HEK293 (cell line): ENCODE measurements at regions not wholly inside any gene's neighbourhood (a gene's known extent, or its start where the extent isn't known, plus 50 kb on each side); places are given as distances from the start of the nearest gene placed in this dataset.

Source experiments
- CTCF ChIA-PET: fragments of 350-600 bp; formaldehyde crosslinking; extraction: SDS; loops from one replicate; lab custom pipeline; 2021; ENCODE audit warnings: antibody characterized with exemption; lab: Yijun Ruan, JAX
- POLR2A ChIA-PET: fragments of 300-600 bp; formaldehyde crosslinking; extraction: SDS; loops from one replicate; lab custom pipeline; 2020; ENCODE audit warnings: antibody characterized with exemption, inconsistent platforms; lab: Yijun Ruan, JAX
- H3K27ac ChIP-seq: fragments of 200-500 bp; sonication (Bioruptor generic); 2 replicates; pipeline ENCODE4 v1.5.1; 2014; ENCODE audit warnings: low read depth, low read length, control low read depth, inconsistent platforms; ENCODE audit errors: extremely low read depth
- H3K36me3 ChIP-seq, 2 experiments: fragments of 200-500 bp in 1 of 2; sonication (Bioruptor generic) in 1 of 2; 1 replicate in 1 of 2; 2 replicates in 1 of 2; pipeline ENCODE4 v1.5.1; 2014 to 2017; ENCODE audit warnings: inconsistent platforms in 2 of 2, low read length in 2 of 2; ENCODE audit not compliant: control insufficient read depth in 2 of 2, insufficient read depth in 1 of 2
- H3K4me1 ChIP-seq: fragments of 200-500 bp; sonication (Bioruptor generic); 2 replicates; pipeline ENCODE4 v1.5.1; 2014; ENCODE audit warnings: mild to moderate bottlenecking, low read length, inconsistent platforms; ENCODE audit not compliant: control insufficient read depth, insufficient read depth
- H3K4me3 ChIP-seq: 2 replicates; pipeline ENCODE4 v1.5.1; 2011; ENCODE audit warnings: low read depth, mild to moderate bottlenecking, control low read depth, low read length, moderate library complexity
- H3K9me3 ChIP-seq: fragments of 200-500 bp; sonication (Bioruptor generic); 2 replicates; pipeline ENCODE4 v1.5.1; 2014; ENCODE audit warnings: low read depth, low read length, inconsistent platforms; ENCODE audit not compliant: control insufficient read depth, insufficient read depth
- PRDM6 ChIP-seq: fragments of 450-650 bp; formaldehyde crosslinking; IDR thresholded peaks from 2 replicates; pipeline ENCODE4 v1.5.1; 2017; ENCODE audit warnings: missing biosample characterization, missing genetic modification characterization
- SCRT1 ChIP-seq: fragments of 450-650 bp; formaldehyde crosslinking; IDR thresholded peaks from 2 replicates; pipeline ENCODE4 v1.5.1; 2016; ENCODE audit warnings: missing biosample characterization, missing genetic modification characterization, borderline replicate concordance
- SCRT2 ChIP-seq: fragments of 450-650 bp; formaldehyde crosslinking; IDR thresholded peaks from 2 replicates; pipeline ENCODE4 v1.5.1; 2016; ENCODE audit warnings: missing biosample characterization, missing genetic modification characterization
- ZBTB17 ChIP-seq: fragments of 450-650 bp; formaldehyde crosslinking; IDR thresholded peaks from 2 replicates; pipeline ENCODE4 v1.5.1; 2016; ENCODE audit warnings: missing biosample characterization, missing genetic modification characterization
- ZEB2 ChIP-seq: fragments of 450-650 bp; formaldehyde crosslinking; IDR thresholded peaks from 2 replicates; pipeline ENCODE4 v1.5.1; 2016; ENCODE audit warnings: missing biosample characterization, missing genetic modification characterization
- ZNF175 ChIP-seq: fragments of 450-650 bp; formaldehyde crosslinking; IDR thresholded peaks from 2 replicates; pipeline ENCODE4 v1.5.1; 2016; ENCODE audit warnings: missing biosample characterization, missing genetic modification characterization
- ZNF184 ChIP-seq: fragments of 450-650 bp; IDR thresholded peaks from 2 replicates; pipeline ENCODE4 v1.5.1; 2018; ENCODE audit warnings: missing biosample characterization, mild to moderate bottlenecking, missing genetic modification characterization
- ZNF239 ChIP-seq: fragments of 450-650 bp; formaldehyde crosslinking; IDR thresholded peaks from 2 replicates; pipeline ENCODE4 v1.5.1; 2016; ENCODE audit warnings: missing biosample characterization, missing genetic modification characterization
- ZNF280D ChIP-seq: fragments of 450-650 bp; formaldehyde crosslinking; IDR thresholded peaks from 2 replicates; pipeline ENCODE4 v1.5.1; 2016; ENCODE audit warnings: missing biosample characterization, missing genetic modification characterization
- ZNF48 ChIP-seq: fragments of 450-650 bp; formaldehyde crosslinking; IDR thresholded peaks from 2 replicates; pipeline ENCODE4 v1.5.1; 2016; ENCODE audit warnings: missing biosample characterization, missing genetic modification characterization
- ZNF521 ChIP-seq: fragments of 450-650 bp; formaldehyde crosslinking; IDR thresholded peaks from 2 replicates; pipeline ENCODE4 v1.5.1; 2017; ENCODE audit warnings: missing biosample characterization, mild to moderate bottlenecking, missing genetic modification characterization
- ZNF530 ChIP-seq: fragments of 450-650 bp; formaldehyde crosslinking; IDR thresholded peaks from 2 replicates; pipeline ENCODE4 v1.5.1; 2016; ENCODE audit warnings: low read depth, missing biosample characterization, missing genetic modification characterization
- ZNF544 ChIP-seq: fragments of 450-650 bp; formaldehyde crosslinking; IDR thresholded peaks from 2 replicates; pipeline ENCODE4 v1.5.0; 2017; ENCODE audit warnings: missing biosample characterization, missing genetic modification characterization
- ZNF549 ChIP-seq: fragments of 450-650 bp; IDR thresholded peaks from 2 replicates; pipeline ENCODE4 v1.5.1; 2018; ENCODE audit warnings: missing biosample characterization, missing genetic modification characterization, mild to moderate bottlenecking, inconsistent platforms, moderate library complexity
- ZNF555 ChIP-seq: fragments of 450-650 bp; formaldehyde crosslinking; conservative IDR thresholded peaks from 2 replicates; pipeline ENCODE4 v1.5.1; 2017; ENCODE audit warnings: missing biosample characterization, mild to moderate bottlenecking, missing genetic modification characterization, inconsistent platforms
- ZNF747 ChIP-seq: fragments of 450-650 bp; formaldehyde crosslinking; IDR thresholded peaks from 2 replicates; pipeline ENCODE4 v1.5.1; 2016; ENCODE audit warnings: missing biosample characterization, missing genetic modification characterization
- TF ChIP-seq, protein P1 (sequence below): fragments of 450-650 bp; formaldehyde crosslinking; IDR thresholded peaks from 2 replicates; pipeline ENCODE4 v1.5.1; 2017; ENCODE audit warnings: missing biosample characterization, missing genetic modification characterization
- TF ChIP-seq, protein P2 (sequence below): fragments of 450-650 bp; formaldehyde crosslinking; IDR thresholded peaks from 2 replicates; pipeline ENCODE4 v1.5.1; 2016; ENCODE audit warnings: missing biosample characterization, missing genetic modification characterization

DNA sequence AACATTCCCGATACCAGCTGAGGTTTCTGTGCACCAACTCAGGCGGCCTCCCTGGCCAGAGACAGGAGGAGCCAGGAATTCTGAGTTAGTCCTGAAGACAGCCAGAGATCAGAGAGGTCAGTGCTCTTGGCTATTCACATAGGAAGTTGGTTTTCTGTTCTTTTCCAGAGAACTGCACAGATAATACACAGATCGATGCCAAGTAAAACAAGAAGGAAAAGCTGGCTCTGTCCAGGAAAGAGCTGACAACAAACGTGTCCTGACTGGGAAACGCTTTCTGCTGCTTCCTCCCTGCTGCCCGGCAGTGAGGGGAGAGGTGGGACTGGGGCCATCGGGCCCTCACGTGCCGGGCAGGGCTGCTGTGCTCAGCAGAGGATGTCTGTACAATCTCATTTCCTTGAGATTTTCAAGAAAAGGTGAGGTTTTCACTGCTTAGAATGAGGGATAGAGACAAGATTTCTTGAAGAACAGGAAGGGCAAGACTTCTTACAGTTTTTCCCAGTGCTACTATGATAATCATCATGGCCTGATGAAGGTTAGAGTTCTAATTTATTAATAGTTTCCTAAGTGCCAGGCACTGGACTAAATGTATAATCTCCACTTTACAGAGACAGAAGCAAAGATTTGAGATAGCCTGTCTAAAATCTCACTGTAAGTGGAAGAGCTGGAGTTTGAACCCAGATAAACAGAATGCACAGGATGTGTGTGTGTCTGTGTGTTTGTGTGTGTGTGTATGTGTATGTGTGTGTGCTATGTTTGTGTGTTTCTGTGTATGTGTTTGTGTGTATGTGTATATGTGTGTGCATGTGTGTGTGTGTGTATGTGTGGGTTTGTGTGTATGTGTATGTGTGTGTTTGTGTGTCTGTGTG, 211.0 kb upstream of the RAB4A start:
- Histone ChIP-seq H3K4me1 (peaks cover 10% of the 10 kb centered on the region), H3K9me3 (no peaks in the 10 kb centered on the region), H3K27ac (no peak overlapping the region), H3K4me3 (no peak overlapping the region), H3K36me3 (no peaks in the 10 kb centered on the region)
- ChIA-PET CTCF (no interaction called here), POLR2A (no interaction called here)
- TF ChIP-seq ZNF175 (tag by site-specific recombination), result no peak
- TF ChIP-seq, protein P1, sequence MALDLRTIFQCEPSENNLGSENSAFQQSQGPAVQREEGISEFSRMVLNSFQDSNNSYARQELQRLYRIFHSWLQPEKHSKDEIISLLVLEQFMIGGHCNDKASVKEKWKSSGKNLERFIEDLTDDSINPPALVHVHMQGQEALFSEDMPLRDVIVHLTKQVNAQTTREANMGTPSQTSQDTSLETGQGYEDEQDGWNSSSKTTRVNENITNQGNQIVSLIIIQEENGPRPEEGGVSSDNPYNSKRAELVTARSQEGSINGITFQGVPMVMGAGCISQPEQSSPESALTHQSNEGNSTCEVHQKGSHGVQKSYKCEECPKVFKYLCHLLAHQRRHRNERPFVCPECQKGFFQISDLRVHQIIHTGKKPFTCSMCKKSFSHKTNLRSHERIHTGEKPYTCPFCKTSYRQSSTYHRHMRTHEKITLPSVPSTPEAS (tag by site-specific recombination), result peak; percentile 99
- TF ChIP-seq ZNF544 (tag by site-specific recombination), result peak; percentile 68; the same call in 1 of the 2 replicates

- TF ChIP-seq ZNF530 (tag by site-specific recombination) (no peak), ZNF549 (tag by site-specific recombination) (no peak), ZNF747 (tag by site-specific recombination) (no peak), PRDM6 (no peak), ZNF239 (tag by site-specific recombination) (no peak)
- TF ChIP-seq, all 188 proteins: peak for 0
- peaks cover 10% of the 10 kb centered on the region for H3K4me1 ChIP-seq
- H3K27ac ChIP-seq, result no peak overlapping the region
- H3K9me3 ChIP-seq, result no peaks in the 10 kb centered on the region
- no peaks in the 10 kb centered on the region for H3K36me3 ChIP-seq
- POLR2A ChIA-PET, result no interaction called here
- CTCF ChIA-PET, result no interaction called here
- H3K4me3 ChIP-seq, result no peak overlapping the region
Measured at GRCh38 chr1:229062135-229062534, 208.8 kb upstream of the RAB4A start.

DNA sequence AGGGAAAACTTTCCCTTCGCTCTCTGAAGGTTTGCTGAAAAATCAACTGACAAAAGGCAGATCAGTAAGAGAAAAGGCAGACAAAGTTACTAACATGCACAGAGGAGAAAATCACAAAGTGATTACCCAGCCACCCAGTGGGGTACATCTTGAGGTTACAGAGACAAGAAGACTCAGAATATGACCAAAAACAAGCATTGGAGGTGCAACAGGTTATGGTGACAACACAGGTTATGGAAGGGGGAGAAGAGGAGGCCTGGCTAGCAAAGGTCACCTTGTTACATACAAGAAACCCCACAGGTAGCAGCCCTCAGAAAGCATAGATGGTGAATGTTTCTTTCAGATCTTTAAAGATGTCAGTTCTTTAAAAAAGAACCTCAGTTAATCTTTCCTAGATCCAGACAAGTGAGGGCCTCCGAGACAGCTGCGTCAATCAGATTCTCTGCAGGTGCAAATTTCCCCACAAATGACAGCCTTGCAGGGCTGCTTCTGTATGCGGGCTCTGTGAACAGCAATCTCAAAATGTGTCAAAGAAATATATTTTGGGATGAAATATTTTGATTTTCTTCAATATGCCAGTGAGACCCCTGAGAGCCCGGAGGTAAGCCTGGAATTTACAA, 207.6 kb upstream of the RAB4A start:
- Histone ChIP-seq H3K36me3 (no peaks in the 10 kb centered on the region), H3K27ac (no peak overlapping the region), H3K4me1 (peaks cover 10% of the 10 kb centered on the region), H3K9me3 (no peaks in the 10 kb centered on the region), H3K4me3 (no peak overlapping the region)
- TF ChIP-seq ZNF184 (no peak), ZNF747 (tag by site-specific recombination) (no peak), SCRT2 (tag by site-specific recombination) (peak; percentile 95), ZNF48 (tag by site-specific recombination) (no peak), SCRT1 (peak; percentile 94)
- POLR2A ChIA-PET, result no interaction called here
- CTCF ChIA-PET, result no interaction called here

DNA sequence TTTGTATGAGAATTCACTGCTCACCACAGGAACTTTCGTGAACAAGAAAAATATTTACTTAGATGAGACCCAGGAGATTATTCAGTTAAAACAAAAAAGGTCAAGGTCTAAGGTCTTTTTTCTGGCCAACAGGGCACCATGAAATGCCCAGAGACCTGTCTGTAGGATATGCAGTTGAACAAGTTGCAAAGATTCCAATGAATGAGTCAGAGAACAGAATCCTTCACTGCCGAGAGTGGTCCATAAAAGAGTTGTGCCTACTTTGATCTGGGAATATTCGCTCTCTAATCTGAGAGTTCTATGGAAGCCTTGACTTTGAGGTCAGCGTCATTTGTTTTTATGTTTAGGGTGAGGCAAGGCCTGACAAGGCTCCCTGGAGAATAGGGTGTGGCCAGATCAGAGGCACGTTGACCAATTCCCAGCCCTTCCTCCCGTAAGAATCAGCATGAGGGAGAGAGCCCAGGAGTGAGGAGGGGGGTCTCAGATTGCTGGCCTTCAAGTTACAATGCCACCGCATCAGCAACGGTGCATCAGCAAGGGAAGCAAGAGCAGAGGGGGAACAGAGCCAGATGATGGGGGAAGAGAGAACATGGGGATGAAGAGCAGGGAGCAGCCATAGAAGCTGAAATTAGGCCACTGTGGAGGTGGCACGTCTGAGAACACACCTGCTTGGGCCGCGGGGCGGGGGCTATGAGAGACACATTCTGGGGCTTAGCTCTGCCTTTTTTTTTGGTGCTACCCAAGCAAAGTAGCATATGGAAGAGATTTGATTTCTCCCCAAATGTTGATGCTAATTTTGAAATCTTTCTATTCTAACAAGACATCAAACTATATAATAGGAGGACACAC, 206.4 kb upstream of the RAB4A start:
- H3K9me3 ChIP-seq, result no peaks in the 10 kb centered on the region
- ChIA-PET CTCF (interaction anchor here (0.5 kb wide), 1 partner anchor 29 kb away, joined by 3 read pairs; no protein-coding TSS in a partner anchor), POLR2A (interaction anchor here (1.1 kb wide), 1 partner anchor 158 kb away, joined by 7 read pairs; no protein-coding TSS in a partner anchor)
- H3K27ac ChIP-seq, result no peak overlapping the region
- H3K36me3 ChIP-seq, result no peaks in the 10 kb centered on the region
- H3K4me1 ChIP-seq, result peaks cover 10% of the 10 kb centered on the region
- H3K4me3 ChIP-seq, result no peak overlapping the region
- TF ChIP-seq ZNF280D (tag by site-specific recombination) (no peak), ZEB2 (tag by site-specific recombination) (peak; percentile 35; the same call in 1 of the 2 replicates), ZNF555 (tag by site-specific recombination) (no peak), ZNF521 (tag by site-specific recombination) (no peak), ZBTB17 (no peak)
- TF ChIP-seq, protein P2, sequence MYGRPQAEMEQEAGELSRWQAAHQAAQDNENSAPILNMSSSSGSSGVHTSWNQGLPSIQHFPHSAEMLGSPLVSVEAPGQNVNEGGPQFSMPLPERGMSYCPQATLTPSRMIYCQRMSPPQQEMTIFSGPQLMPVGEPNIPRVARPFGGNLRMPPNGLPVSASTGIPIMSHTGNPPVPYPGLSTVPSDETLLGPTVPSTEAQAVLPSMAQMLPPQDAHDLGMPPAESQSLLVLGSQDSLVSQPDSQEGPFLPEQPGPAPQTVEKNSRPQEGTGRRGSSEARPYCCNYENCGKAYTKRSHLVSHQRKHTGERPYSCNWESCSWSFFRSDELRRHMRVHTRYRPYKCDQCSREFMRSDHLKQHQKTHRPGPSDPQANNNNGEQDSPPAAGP, result peak; percentile 100
